ENCODE measurements at regions not wholly inside any gene's neighbourhood (a gene's known extent, or its start where the extent isn't known, plus 50 kb on each side); places are given as distances from the start of the nearest gene placed in this dataset.

GRCh38 chr3:43792904-43793303 lies 102.2 kb downstream of the ABHD5 start:
- DNase-seq (ENCODE audit: low read depth, low spot score): no peak

GRCh38 chr3:43793648-43794372 lies 103.1 kb downstream of the ABHD5 start:
- DNase-seq (ENCODE audit: low read depth, low spot score) (no peak), FAIRE-seq (no peak)
- TF ChIP-seq EZH2 (IDR thresholded peaks at IDR 0.05; ENCODE audit: low read length) (no peak), CTCF (optimal IDR thresholded peaks at IDR 0.05 in 1 of 3, IDR thresholded peaks at IDR 0.05 in 1 of 3, conservative IDR thresholded peaks at IDR 0.05 in 1 of 3; ENCODE audit: extremely low read depth in 1 of 3, insufficient read depth in 2 of 3, low read length in 3 of 3) (no peak)
- Histone ChIP-seq H3K27ac (ENCODE audit: control insufficient read depth, insufficient read depth, low read length) (no peak overlapping the region), H3K9ac (ENCODE audit: control insufficient read depth, extremely low read depth, insufficient read depth, low read length) (no peak overlapping the region), H4K20me1 (ENCODE audit: control insufficient read depth, extremely low read depth, insufficient read depth, low read length) (no peaks in the 10 kb centered on the region), H3K4me2 (ENCODE audit: control insufficient read depth, extremely low read depth, insufficient read depth, low read depth, low read length) (no peak overlapping the region), H2AFZ (ENCODE audit: control insufficient read depth, low read length) (no peak overlapping the region), H3K4me3 (ENCODE audit: control insufficient read depth in 2 of 3, extremely low read depth in 1 of 3, insufficient read depth in 2 of 3, low read depth in 1 of 3, low read length in 3 of 3) (no peak overlapping the region), H3K9me3 (ENCODE audit: control insufficient read depth, low read depth, low read length) (no peaks in the 10 kb centered on the region), H3K9me1 (ENCODE audit: control insufficient read depth, extremely low read depth, insufficient read depth, low read length) (no peaks in the 10 kb centered on the region), H3K27me3 (ENCODE audit: control insufficient read depth, extremely low read depth, insufficient read depth, low read length) (no peaks in the 10 kb centered on the region), H3K4me1 (ENCODE audit: control insufficient read depth, extremely low read depth, insufficient read depth, low read length) (peaks cover 28% of the 10 kb centered on the region), H3K79me2 (ENCODE audit: control insufficient read depth, insufficient read depth, low read length) (no peaks in the 10 kb centered on the region), H3K36me3 (ENCODE audit: control insufficient read depth in 2 of 2, extremely low read depth in 1 of 2, insufficient read depth in 2 of 2, low read length in 2 of 2) (no peaks in the 10 kb centered on the region)
- dilution Hi-C loops (cut with MboI; ENCODE audit: extremely low pct_ligation_motif_present, low sequenced_read_pairs): no loop called here

More at GRCh38 chr3:43792904-43793303, 102.2 kb downstream of the ABHD5 start:
- Histone ChIP-seq H4K20me1 (ENCODE audit: control insufficient read depth, extremely low read depth, insufficient read depth, low read length) (no peaks in the 10 kb centered on the region), H3K4me1 (ENCODE audit: control insufficient read depth, extremely low read depth, insufficient read depth, low read length) (peaks cover 28% of the 10 kb centered on the region), H3K4me2 (ENCODE audit: control insufficient read depth, extremely low read depth, insufficient read depth, low read depth, low read length) (no peak overlapping the region), H3K27me3 (ENCODE audit: control insufficient read depth, extremely low read depth, insufficient read depth, low read length) (no peaks in the 10 kb centered on the region), H3K4me3 (ENCODE audit: control insufficient read depth in 2 of 3, extremely low read depth in 1 of 3, insufficient read depth in 2 of 3, low read depth in 1 of 3, low read length in 3 of 3) (no peak overlapping the region), H3K9me1 (ENCODE audit: control insufficient read depth, extremely low read depth, insufficient read depth, low read length) (no peaks in the 10 kb centered on the region), H3K36me3 (ENCODE audit: control insufficient read depth in 2 of 2, extremely low read depth in 1 of 2, insufficient read depth in 2 of 2, low read length in 2 of 2) (no peaks in the 10 kb centered on the region), H3K9ac (ENCODE audit: control insufficient read depth, extremely low read depth, insufficient read depth, low read length) (no peak overlapping the region), H3K9me3 (ENCODE audit: control insufficient read depth, low read depth, low read length) (no peaks in the 10 kb centered on the region), H3K79me2 (ENCODE audit: control insufficient read depth, insufficient read depth, low read length) (no peaks in the 10 kb centered on the region), H3K27ac (ENCODE audit: control insufficient read depth, insufficient read depth, low read length) (no peak overlapping the region), H2AFZ (ENCODE audit: control insufficient read depth, low read length) (no peak overlapping the region)
- TF ChIP-seq CTCF (optimal IDR thresholded peaks at IDR 0.05 in 1 of 3, IDR thresholded peaks at IDR 0.05 in 1 of 3, conservative IDR thresholded peaks at IDR 0.05 in 1 of 3; ENCODE audit: extremely low read depth in 1 of 3, insufficient read depth in 2 of 3, low read length in 3 of 3) (peak in 1 of 3 experiments; percentile 19), EZH2 (IDR thresholded peaks at IDR 0.05; ENCODE audit: low read length) (no peak)
- FAIRE-seq: peak; percentile 48
- dilution Hi-C loops (cut with MboI; ENCODE audit: extremely low pct_ligation_motif_present, low sequenced_read_pairs): no loop called here

Data from keratinocyte (primary cell).